SU-DHL-6 (cell line): ENCODE measurements at regions not wholly inside any gene's neighbourhood (a gene's known extent, or its start where the extent isn't known, plus 50 kb on each side); places are given as distances from the start of the nearest gene placed in this dataset.

Experiments used
- H2AFZ ChIP-seq: fragments of 200-600 bp; sonication (generic); 2 replicates; pipeline ENCODE4 v1.6.1; 2014; ENCODE audit warnings: low read depth, mild to moderate bottlenecking, moderate library complexity, mixed read lengths, antibody characterized with exemption, low read length; ENCODE audit not compliant: severe bottlenecking
- H3F3A ChIP-seq: fragments of 200-600 bp; shearing (Covaris generic); 2 replicates; pipeline ENCODE4 v1.6.0; 2016; ENCODE audit warnings: antibody characterized with exemption, mild to moderate bottlenecking; ENCODE audit not compliant: insufficient read depth
- H3K27ac ChIP-seq: fragments of 200-600 bp; sonication (generic); 2 replicates; pipeline ENCODE4 v1.5.1; 2016; ENCODE audit warnings: low read depth, mild to moderate bottlenecking, low read length, moderate library complexity, mixed read lengths
- H3K27me3 ChIP-seq: fragments of 200-600 bp; sonication (generic), shearing (Covaris generic); 2 replicates; pipeline ENCODE4 v1.6.0; 2014; ENCODE audit warnings: mild to moderate bottlenecking, low read length
- H3K36me3 ChIP-seq: fragments of 200-600 bp; sonication (generic); 2 replicates; pipeline ENCODE4 v1.6.1; 2014; ENCODE audit warnings: mild to moderate bottlenecking, low read length, mixed read lengths
- H3K4me2 ChIP-seq: fragments of 300-600, 200-600 bp; shearing (Covaris generic), sonication (generic); 2 replicates; pipeline ENCODE4 v1.6.0; 2014; ENCODE audit warnings: low read length, low read depth, mild to moderate bottlenecking; ENCODE audit not compliant: poor library complexity, severe bottlenecking
- H3K4me3 ChIP-seq: fragments of 200-600 bp; sonication (generic); 2 replicates; pipeline ENCODE4 v1.5.1; 2014; ENCODE audit warnings: antibody characterized with exemption, low read length, mild to moderate bottlenecking, mixed read lengths; ENCODE audit not compliant: insufficient read depth, poor library complexity, severe bottlenecking
- H3K79me2 ChIP-seq: fragments of 200-600 bp; sonication (generic); 2 replicates; pipeline ENCODE4 v1.6.1; 2014; ENCODE audit warnings: mild to moderate bottlenecking, low read length, moderate library complexity; ENCODE audit not compliant: insufficient read depth
- H3K9ac ChIP-seq: fragments of 200-600 bp; sonication (generic); 2 replicates; pipeline ENCODE4 v1.7.0; 2014; ENCODE audit warnings: mild to moderate bottlenecking, low read length
- H3K9me2 ChIP-seq: fragments of 200-600 bp; sonication (generic); replicated peaks from 2 replicates; pipeline ENCODE4 v1.6.1; 2014; ENCODE audit warnings: low read length; ENCODE audit not compliant: insufficient read depth
- H3K9me3 ChIP-seq: fragments of 200-600 bp; sonication (generic); 2 replicates; pipeline ENCODE4 v1.6.1; 2014; ENCODE audit warnings: low read length, mixed read lengths; ENCODE audit not compliant: insufficient read depth
- H4K20me1 ChIP-seq: fragments of 200-600 bp; sonication (generic); 2 replicates; pipeline ENCODE4 v1.6.1; 2014; ENCODE audit warnings: low read depth, mild to moderate bottlenecking, antibody characterized with exemption, low read length, moderate library complexity, mixed read lengths
- EZH2phosphoT487 ChIP-seq: fragments of 200-600 bp; sonication (generic), shearing (Covaris generic); conservative IDR thresholded peaks from 2 replicates; pipeline ENCODE4 v1.6.1; 2018; ENCODE audit warnings: mild to moderate bottlenecking, antibody characterized with exemption, low read length, moderate library complexity, mixed read lengths
- TF ChIP-seq, protein P1 (sequence below): fragments of 200-600 bp; sonication (generic); IDR thresholded peaks from one replicate; pipeline ENCODE4 v1.5.1; 2017; ENCODE audit warnings: antibody characterized with exemption, mild to moderate bottlenecking, low read length, moderate library complexity; ENCODE audit not compliant: insufficient read depth, poor library complexity, severe bottlenecking

DNA sequence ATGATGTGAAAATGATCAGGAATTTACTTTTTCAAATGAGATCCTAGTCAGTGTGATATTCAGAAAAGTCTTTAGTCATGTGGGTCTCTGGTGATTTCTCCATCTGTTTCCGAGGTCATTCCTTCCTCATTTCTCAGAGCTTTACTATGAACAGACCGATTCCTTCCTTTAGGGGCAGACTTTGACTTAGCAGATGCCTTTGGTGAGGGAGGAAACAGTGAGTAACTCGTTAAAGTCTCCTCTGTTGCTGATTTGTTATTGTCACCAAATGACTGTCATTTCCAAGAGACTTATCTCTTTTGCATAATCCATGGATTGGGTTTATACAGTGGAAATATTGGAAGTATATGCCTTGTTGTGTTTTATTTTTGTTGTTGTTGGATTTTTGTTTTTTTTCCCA, 76.2 kb upstream of the CD99 start:
- Histone ChIP-seq H3K4me2 (no peak overlapping the region), H3K4me3 (no peak overlapping the region), H3F3A (no peaks in the 10 kb centered on the region), H4K20me1 (no peaks in the 10 kb centered on the region), H3K27me3 (no peaks in the 10 kb centered on the region), H3K36me3 (no peaks in the 10 kb centered on the region), H2AFZ (no peak overlapping the region), H3K9me3 (no peaks in the 10 kb centered on the region), H3K79me2 (no peaks in the 10 kb centered on the region), H3K9ac (no peak overlapping the region), H3K9me2 (no peaks in the 10 kb centered on the region), H3K27ac (no peak overlapping the region)
- no peak for TF ChIP-seq EZH2phosphoT487
- TF ChIP-seq, protein P1, sequence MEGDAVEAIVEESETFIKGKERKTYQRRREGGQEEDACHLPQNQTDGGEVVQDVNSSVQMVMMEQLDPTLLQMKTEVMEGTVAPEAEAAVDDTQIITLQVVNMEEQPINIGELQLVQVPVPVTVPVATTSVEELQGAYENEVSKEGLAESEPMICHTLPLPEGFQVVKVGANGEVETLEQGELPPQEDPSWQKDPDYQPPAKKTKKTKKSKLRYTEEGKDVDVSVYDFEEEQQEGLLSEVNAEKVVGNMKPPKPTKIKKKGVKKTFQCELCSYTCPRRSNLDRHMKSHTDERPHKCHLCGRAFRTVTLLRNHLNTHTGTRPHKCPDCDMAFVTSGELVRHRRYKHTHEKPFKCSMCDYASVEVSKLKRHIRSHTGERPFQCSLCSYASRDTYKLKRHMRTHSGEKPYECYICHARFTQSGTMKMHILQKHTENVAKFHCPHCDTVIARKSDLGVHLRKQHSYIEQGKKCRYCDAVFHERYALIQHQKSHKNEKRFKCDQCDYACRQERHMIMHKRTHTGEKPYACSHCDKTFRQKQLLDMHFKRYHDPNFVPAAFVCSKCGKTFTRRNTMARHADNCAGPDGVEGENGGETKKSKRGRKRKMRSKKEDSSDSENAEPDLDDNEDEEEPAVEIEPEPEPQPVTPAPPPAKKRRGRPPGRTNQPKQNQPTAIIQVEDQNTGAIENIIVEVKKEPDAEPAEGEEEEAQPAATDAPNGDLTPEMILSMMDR: no peak

- no peak overlapping the region for H3K27ac ChIP-seq
These were observed 80.6 kb upstream of the CD99 start for GRCh38 chrX:2610246-2611170.

GRCh38 chrX:2609431-2610238, 81.5 kb upstream of the CD99 start:
- H2AFZ ChIP-seq: peak overlapping the region; percentile 76
- no peaks in the 10 kb centered on the region for H3K36me3 ChIP-seq
- no peaks in the 10 kb centered on the region for H3K27me3 ChIP-seq
- no peaks in the 10 kb centered on the region for H3F3A ChIP-seq
- H3K4me3 ChIP-seq: peak overlapping the region; percentile 77
- H3K79me2 ChIP-seq: peaks cover 2% of the 10 kb centered on the region; the same call in 1 of the 2 replicates
- H4K20me1 ChIP-seq: no peaks in the 10 kb centered on the region
- no peak overlapping the region for H3K27ac ChIP-seq
- H3K9me3 ChIP-seq: no peaks in the 10 kb centered on the region
- peak overlapping the region; percentile 77 for H3K4me2 ChIP-seq
- TF ChIP-seq, protein P1: no peak
- TF ChIP-seq EZH2phosphoT487: no peak
- H3K9ac ChIP-seq: peak overlapping the region; percentile 71
- H3K9me2 ChIP-seq: no peaks in the 10 kb centered on the region

More at GRCh38 chrX:2610246-2611170, 80.6 kb upstream of the CD99 start:
- Histone ChIP-seq H4K20me1 (no peaks in the 10 kb centered on the region), H3K27me3 (no peaks in the 10 kb centered on the region), H3K9me2 (no peaks in the 10 kb centered on the region), H3K4me3 (peak overlapping the region; percentile 77), H3F3A (no peaks in the 10 kb centered on the region), H3K9ac (0 out of 2 replicates have a peak overlapping the region, but pooled peaks have one; percentile 22), H3K79me2 (peaks cover 2% of the 10 kb centered on the region; the same call in 1 of the 2 replicates), H3K9me3 (no peaks in the 10 kb centered on the region), H2AFZ (no peak overlapping the region), H3K36me3 (no peaks in the 10 kb centered on the region), H3K4me2 (peak overlapping the region; percentile 77)
- TF ChIP-seq, protein P1: no peak
- no peak for TF ChIP-seq EZH2phosphoT487
